GM20000 (cell line): ENCODE measurements at regions not wholly inside any gene's neighbourhood (a gene's known extent, or its start where the extent isn't known, plus 50 kb on each side); places are given as distances from the start of the nearest gene placed in this dataset.

ENCODE experiments used
- DNase-seq: peaks from one replicate; pipeline ENCODE4 v3.0.0; 2012; ENCODE audit warnings: low spot score
- TF ChIP-seq, protein P1 (sequence below): IDR thresholded peaks from 2 replicates; pipeline ENCODE4 v1.5.1; 2012; ENCODE audit warnings: mild to moderate bottlenecking, control low read depth; ENCODE audit errors: extremely low read depth, missing control alignments

DNA sequence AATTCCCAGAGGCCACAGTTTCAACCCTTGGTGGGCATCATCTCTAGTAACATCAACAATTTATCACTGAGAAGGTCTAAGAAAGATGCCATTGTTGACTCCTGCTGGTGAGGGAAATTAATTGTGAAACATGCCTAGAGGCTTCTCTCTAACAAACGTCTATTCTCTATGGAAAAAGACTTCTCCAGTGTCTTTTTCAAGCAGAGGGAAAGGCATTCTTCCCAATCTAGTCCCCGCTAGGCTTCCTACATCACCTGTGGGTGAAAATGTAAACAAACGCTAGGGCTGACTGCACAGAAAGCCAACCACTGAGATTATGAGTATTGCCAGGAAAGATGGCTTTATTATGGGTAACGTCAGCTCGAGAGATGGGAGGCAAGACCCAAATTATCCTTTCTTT is 677.4 kb downstream of the NCAM2 start:
- no peak for DNase-seq
- TF ChIP-seq, protein P1, sequence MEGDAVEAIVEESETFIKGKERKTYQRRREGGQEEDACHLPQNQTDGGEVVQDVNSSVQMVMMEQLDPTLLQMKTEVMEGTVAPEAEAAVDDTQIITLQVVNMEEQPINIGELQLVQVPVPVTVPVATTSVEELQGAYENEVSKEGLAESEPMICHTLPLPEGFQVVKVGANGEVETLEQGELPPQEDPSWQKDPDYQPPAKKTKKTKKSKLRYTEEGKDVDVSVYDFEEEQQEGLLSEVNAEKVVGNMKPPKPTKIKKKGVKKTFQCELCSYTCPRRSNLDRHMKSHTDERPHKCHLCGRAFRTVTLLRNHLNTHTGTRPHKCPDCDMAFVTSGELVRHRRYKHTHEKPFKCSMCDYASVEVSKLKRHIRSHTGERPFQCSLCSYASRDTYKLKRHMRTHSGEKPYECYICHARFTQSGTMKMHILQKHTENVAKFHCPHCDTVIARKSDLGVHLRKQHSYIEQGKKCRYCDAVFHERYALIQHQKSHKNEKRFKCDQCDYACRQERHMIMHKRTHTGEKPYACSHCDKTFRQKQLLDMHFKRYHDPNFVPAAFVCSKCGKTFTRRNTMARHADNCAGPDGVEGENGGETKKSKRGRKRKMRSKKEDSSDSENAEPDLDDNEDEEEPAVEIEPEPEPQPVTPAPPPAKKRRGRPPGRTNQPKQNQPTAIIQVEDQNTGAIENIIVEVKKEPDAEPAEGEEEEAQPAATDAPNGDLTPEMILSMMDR = no peak

DNA sequence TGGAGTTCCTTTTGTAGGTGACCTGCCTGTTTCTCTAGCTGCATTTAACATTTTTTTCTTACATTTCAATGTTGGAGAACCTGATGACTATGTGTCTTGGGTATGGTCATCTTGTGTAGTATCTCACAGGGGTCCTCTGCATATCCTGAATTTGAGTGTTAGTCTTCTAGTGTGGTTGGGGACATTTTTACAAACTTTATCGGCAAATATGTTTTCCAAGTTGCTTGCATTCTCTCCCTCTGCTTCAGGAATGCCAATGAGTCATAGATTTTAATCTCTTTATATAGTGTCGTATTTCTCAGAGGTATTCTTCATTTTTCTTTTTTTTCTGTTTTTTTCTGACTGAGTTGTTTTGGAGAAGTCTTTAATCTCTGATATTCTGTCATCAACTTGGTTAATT is 684.0 kb downstream of the NCAM2 start:
- TF ChIP-seq, protein P1 = no peak
- DNase-seq = no peak

DNA sequence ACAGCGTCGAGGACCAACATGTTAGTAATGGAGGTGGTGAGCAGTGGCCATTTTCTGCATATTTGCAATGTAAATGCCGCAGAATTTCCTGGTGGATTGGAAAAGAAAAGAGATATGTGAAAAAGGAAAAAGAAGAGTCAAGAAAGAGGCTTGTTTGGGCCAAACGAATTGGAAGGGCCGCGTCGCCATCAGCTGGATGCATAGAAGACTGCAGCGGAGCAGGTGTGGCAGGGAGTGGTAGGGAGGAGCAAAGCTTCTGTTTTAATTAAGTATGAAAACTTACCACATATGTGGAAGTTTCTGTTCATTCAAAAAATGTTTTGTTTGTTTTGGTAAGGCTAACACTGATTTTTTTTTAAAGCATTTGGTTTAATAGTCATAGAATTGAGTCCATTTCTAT is 690.7 kb downstream of the NCAM2 start:
- DNase-seq = no peak
- TF ChIP-seq, protein P1 = no peak

DNA sequence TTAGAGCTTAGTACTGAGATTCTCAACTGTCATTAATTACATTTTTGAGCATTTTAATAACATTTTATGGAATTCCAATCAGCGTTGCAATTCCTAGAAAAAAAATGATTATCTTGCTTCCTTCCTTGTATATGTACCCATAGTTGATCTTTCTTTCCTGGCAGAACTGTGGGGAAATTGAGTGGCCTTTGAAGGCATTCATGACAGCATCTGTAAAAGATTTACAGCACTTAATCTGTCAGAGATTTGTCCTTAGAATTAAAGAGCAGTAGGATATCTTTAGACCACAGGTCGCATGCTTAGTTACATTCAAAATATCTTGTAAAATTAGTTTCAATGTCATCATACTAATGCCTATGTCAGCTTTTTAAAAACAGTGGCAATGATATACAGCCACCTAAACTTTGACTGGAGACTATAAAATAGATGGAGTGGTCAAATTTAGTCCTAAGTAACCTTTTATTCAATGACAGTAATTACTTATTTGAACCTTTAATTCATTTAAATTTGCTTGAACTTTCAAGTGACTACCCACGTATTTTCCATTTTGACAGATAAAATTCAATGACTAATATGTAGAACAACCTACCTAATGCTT is 692.0 kb downstream of the NCAM2 start:
- no peak for DNase-seq
- TF ChIP-seq, protein P1 = no peak

DNA sequence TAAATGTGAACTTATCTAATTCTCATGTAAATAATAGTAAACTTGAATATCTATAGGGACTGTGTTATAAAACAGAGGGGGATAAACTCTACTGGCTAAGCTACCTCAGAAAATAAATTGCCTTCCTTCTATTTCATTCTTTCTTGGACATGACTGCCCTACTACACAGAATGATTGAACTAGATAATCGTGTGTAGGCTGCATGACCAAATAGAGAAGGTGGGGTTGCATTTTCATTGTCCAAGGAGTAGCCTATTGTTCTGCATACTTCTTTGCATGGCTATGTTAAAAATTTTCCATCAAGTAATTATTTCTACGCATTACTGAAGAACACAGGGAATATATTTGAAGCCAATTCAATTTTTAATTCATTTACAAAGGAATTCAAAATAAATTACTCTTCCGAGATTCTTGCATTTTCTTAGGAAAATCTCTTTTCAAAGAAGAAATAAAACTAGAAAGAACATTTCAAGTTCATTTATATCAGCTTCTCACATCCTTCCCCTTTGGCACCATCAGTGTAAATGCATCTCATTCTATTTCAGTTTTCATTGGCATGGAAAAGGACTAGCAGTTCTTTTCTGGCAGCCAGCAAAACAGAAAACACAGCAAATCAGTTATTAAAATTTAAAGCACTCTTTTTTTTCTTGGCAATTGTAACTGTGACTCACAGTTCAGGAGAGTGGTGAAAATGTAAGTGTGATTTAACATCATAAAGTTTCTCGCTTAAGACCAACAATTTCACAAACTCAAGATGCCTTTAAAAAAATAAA is 714.7 kb downstream of the NCAM2 start:
- TF ChIP-seq, protein P1 = no peak
- DNase-seq = no peak

DNA sequence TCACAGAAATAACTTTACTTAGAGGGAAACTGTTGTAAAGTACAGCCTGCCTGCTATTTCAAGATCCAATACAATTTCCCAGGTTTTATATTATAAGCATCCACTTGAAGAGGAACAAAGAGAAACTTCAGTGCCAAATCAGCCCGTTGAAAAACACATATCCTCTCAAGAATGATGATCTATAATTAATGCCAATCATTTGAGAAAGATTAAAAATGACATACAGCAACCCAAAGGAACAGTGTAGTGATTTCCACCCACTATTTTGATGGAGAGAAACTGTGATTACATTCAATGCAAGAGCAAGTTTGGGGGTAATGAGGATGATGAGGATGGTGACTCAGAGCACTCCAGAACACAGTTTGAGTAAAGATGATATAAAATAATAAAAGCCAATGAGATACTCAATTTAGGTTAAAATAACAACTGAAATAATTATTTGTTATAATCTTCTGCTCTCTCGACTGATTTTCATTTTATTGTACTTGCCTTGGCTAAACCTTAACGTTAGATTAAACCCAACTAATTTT is 715.5 kb downstream of the NCAM2 start:
- TF ChIP-seq, protein P1 = no peak
- DNase-seq = no peak

DNA sequence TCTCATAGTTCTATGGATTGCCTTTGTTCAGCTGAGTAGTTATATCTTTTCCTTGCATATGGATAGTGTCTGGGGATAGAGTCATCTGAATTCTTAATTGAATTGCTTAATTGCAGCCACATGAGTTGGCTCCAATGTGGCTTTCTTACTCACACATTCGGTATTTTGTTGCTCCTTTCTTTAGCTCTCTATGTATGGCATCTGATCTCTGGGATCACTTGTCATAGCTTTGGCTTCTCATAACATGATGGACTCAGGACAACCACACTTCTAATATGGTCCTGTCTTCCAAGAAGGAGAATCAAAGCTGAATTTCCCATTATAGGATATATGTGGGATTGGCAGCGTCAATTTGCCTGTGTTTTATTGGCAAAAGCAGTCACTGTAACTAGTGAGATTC is 716.2 kb downstream of the NCAM2 start:
- no peak for DNase-seq

More for the DNA sequence above, 716.2 kb downstream of the NCAM2 start:
- TF ChIP-seq, protein P1 = no peak
